Kidney epithelial cell (primary cell): ENCODE measurements at regions not wholly inside any gene's neighbourhood (a gene's known extent, or its start where the extent isn't known, plus 50 kb on each side); places are given as distances from the start of the nearest gene placed in this dataset.

Experiments used
- DNase-seq: peaks from one replicate; pipeline ENCODE4 v3.0.0-alpha.2; 2010; ENCODE audit warnings: low read depth
- H3K27me3 ChIP-seq: 2 replicates; pipeline ENCODE4 v1.6.0; 2011; ENCODE audit warnings: low read length; ENCODE audit not compliant: control insufficient read depth, insufficient read depth
- H3K36me3 ChIP-seq: 2 replicates; pipeline ENCODE4 v1.5.1; 2011; ENCODE audit warnings: low read length; ENCODE audit not compliant: control insufficient read depth, insufficient read depth
- H3K4me3 ChIP-seq: 2 replicates; pipeline ENCODE4 v1.5.1; 2011; ENCODE audit warnings: low read depth, mild to moderate bottlenecking, control low read depth, low read length
- TF ChIP-seq, protein P1 (sequence below): IDR thresholded peaks from 2 replicates; pipeline ENCODE4 v1.5.1; 2011; ENCODE audit warnings: mild to moderate bottlenecking, moderate library complexity, low read length, control low read depth, inconsistent platforms; ENCODE audit not compliant: insufficient read depth, poor library complexity, severe bottlenecking

GRCh38 chr3:144524531-144524930 lies 552.9 kb downstream of the DIPK2A start:
- DNase-seq, result no peak
- no peaks in the 10 kb centered on the region for H3K36me3 ChIP-seq
- TF ChIP-seq, protein P1, sequence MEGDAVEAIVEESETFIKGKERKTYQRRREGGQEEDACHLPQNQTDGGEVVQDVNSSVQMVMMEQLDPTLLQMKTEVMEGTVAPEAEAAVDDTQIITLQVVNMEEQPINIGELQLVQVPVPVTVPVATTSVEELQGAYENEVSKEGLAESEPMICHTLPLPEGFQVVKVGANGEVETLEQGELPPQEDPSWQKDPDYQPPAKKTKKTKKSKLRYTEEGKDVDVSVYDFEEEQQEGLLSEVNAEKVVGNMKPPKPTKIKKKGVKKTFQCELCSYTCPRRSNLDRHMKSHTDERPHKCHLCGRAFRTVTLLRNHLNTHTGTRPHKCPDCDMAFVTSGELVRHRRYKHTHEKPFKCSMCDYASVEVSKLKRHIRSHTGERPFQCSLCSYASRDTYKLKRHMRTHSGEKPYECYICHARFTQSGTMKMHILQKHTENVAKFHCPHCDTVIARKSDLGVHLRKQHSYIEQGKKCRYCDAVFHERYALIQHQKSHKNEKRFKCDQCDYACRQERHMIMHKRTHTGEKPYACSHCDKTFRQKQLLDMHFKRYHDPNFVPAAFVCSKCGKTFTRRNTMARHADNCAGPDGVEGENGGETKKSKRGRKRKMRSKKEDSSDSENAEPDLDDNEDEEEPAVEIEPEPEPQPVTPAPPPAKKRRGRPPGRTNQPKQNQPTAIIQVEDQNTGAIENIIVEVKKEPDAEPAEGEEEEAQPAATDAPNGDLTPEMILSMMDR, result no peak
- H3K27me3 ChIP-seq, result no peaks in the 10 kb centered on the region
- H3K4me3 ChIP-seq, result no peak overlapping the region

DNA sequence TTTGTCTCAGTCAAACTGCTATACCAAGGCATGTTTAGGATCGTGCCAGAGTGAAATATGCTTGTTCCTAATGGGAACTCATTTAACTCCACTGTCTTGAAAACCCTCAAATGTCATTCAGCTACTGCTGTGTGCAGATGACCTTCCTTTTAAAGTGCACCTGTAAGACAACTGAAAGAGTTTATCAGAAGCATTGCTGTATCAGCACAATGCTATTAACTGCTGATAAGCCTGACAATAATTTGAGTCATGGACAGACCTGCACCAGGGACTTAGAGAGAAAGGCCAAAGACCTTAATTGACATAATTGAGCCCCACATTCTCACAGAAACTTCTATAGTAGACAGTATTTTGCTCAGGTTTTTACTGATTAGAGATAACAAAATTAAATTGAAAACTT lies 557.9 kb downstream of the DIPK2A start:
- Histone ChIP-seq H3K36me3 (no peaks in the 10 kb centered on the region), H3K4me3 (no peak overlapping the region), H3K27me3 (no peaks in the 10 kb centered on the region)
- TF ChIP-seq, protein P1, result no peak
- DNase-seq, result no peak

GRCh38 chr3:144544871-144545270 lies 573.2 kb downstream of the DIPK2A start:
- TF ChIP-seq, protein P1, result no peak
- no peak overlapping the region for H3K4me3 ChIP-seq
- H3K36me3 ChIP-seq, result no peaks in the 10 kb centered on the region
- no peak for DNase-seq
- H3K27me3 ChIP-seq, result no peaks in the 10 kb centered on the region

DNA sequence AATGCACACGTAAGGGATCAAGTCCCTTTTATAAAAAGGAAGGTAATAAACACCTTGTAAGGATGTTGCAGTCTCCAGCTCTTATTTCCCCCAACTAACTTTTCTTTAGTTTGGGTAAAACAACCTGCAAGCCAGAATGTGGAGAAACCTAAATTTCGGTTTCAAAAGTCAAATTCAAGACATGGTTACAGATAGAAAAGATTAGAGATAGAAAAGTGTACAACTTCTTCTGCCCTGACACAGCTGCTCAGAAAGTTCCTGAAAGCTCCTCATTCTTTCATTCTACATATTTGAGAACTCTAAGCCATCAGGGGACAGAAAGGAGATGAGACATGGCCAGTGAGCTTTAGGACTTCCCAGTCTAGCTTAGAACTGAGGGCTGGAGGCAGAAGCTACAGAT lies 574.9 kb downstream of the DIPK2A start:
- Histone ChIP-seq H3K27me3 (no peaks in the 10 kb centered on the region), H3K4me3 (no peak overlapping the region), H3K36me3 (no peaks in the 10 kb centered on the region)
- no peak for DNase-seq
- TF ChIP-seq, protein P1, result no peak

- Histone ChIP-seq H3K27me3 (no peaks in the 10 kb centered on the region), H3K4me3 (no peak overlapping the region), H3K36me3 (no peaks in the 10 kb centered on the region)
- TF ChIP-seq, protein P1, result no peak
- no peak for DNase-seq
Observed at GRCh38 chr3:144548346-144548745, 576.7 kb downstream of the DIPK2A start.

- TF ChIP-seq, protein P1, result no peak
- Histone ChIP-seq H3K4me3 (no peak overlapping the region), H3K27me3 (no peaks in the 10 kb centered on the region), H3K36me3 (no peaks in the 10 kb centered on the region)
- DNase-seq, result no peak
Observed at GRCh38 chr3:144549166-144549565, 577.5 kb downstream of the DIPK2A start.
